Pons (tissue), 1 donor: ENCODE measurements at regions not wholly inside any gene's neighbourhood (a gene's known extent, or its start where the extent isn't known, plus 50 kb on each side); places are given as distances from the start of the nearest gene placed in this dataset.

ENCODE experiments used
- DNase-seq: peaks from one replicate; pipeline ENCODE4 v3.0.0-alpha.2; 2016; ENCODE audit warnings: low spot score

DNA sequence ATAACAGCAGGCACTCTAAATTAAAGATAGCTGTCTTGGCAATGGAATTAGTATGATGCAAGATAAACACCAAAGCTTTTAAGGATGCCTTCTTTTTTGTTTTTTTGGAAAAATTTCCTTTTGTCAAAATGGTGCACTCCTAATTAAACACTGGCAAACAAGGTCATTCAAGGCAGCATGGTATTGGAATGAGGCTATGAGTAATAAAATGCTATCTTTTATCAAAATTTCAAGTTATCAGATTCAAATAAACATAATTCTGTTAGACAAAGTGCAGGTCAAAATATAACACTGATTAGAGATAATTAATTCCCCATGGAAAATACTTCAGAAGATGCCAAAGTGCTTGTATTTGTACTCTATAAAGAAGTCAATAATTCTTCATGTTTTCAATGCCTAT is 514.1 kb downstream of the TENT5A start:
- no peak for DNase-seq

DNA sequence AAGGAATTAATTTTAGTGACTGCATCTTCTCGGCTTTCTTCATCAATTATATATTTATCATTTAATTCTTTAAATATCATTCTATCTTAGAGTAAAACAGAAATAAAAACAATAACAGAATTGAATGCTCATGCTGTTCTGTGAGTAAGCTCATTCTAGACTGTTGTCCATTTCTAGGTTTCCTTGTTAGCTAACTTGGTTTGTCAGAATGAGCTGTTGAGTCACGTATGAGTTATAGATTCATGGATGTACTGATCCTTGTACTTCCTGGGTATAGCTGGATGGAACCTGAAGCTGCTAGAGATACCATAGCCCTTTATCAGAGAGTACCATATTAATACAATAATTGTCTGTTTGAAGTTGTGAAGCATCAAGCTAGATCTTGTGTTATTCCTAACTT is 515.3 kb downstream of the TENT5A start:
- DNase-seq: no peak

DNA sequence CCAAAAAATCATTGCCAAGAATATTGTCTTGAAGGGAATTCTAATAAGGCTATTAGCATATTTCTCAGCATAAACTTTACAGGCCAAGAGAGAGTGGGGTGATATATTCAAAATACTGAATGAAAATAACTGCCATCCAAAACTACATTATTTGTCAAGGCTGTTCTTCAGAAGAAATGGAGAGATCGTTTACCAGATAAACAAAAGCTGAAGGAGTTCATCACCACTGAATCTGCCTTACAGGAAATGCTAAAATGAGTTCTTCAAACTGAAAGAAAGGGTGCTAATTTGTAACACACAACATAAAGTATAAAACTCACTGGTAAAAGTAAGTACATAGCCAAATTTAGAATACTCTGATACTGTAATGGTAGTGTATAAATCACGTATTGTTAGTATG is 517.0 kb downstream of the TENT5A start:
- no peak for DNase-seq

DNA sequence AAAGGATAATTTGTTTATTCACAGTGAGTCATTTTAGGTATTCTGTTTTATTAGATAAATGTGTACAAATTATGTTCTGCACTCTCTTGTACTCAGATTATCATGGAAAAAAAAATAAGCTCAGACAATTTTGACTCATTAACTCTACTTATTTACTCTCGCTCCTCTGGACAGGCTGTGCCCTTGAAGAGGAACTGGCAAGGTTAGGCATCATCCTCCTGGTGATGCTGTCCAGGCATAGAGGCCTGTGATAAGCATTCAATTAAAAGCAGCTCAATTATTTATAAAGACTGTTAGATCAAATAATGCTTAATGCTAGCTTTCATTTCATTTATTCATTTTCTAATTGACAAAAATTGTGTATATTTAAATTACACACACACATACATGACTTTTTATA is 518.5 kb downstream of the TENT5A start:
- DNase-seq: no peak

DNA sequence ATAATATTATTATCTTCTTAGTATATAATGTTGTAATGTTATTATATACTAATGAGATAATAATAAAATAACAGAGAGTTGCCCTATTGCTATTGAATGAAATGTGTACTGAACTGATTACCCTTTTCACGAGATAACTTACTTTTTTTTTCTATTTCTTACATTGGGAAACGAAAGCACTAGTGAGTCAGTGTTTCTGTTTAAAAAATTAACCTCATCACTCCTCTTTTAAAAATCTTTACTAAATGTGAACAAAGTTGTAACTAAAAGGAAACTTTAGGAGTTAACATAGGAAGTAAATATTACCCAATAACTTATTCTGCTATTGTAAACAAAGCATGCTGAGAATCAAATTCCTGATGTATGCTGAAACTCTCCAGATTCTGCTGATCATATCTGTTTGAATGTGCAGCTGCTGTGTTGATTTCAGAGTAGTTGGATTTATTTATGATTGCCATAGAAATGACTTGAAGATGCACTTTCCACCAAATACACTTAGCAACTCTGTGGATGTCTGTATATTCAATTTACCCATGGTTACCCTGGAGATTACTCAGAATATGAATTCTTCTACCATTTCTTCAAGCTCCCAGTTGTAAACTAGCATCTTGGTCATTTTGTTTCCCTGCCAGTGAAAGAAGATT is 523.4 kb downstream of the TENT5A start:
- no peak for DNase-seq

DNA sequence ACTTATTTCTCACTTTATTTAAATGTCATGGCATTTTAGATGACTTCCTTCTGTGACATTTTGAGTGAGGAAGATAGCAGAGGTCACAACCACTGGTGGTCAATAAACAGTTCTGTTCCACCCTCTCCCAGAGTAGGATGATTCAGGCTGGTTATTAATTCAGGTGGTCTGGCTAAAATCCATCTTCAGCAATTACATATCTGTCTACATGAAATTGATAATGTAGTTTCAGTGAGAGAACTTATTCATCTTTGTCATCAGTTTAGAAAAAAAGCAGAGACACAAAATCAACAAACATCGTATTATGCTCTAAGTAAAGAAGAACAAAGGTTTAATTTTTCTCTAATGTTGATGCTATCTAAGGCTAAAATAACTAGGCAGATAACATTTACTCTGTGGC is 525.5 kb downstream of the TENT5A start:
- DNase-seq: no peak

DNA sequence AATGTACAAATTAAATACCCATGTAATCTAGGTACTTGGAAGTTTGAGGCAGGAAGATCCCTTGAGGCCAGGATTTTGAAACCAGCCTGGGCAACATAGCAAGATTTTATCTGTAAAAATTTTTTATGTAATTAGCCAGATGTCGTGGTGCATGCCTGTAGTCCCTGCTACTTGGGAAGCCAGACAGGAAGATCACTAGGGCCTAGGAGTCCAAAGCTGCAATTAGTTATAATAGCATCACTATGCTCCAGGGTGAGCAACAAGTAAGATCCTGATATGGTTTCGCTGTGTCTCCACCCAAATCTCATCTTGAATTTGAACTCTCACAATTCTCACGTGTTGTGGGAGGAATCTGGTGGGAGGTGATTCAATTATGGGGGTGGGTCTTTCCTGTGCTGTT is 535.8 kb downstream of the TENT5A start:
- no peak for DNase-seq

DNA sequence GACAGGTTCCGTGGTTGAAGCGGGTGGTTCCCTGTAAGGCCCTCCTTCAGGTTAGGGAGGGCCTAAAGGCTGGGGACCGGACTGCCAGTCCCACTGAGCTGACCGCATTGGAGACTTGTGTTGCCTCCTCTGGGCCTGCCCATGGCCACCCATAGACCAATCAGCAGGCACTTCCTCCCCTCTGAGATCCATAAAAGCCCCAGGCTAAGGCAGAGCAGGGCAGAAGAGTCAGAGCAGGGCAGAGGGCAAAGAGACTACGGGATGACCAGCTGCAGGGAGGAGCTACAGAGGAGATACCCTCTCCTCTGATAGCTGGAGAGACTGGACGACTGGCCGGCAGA is 537.4 kb downstream of the TENT5A start:
- DNase-seq: no peak

DNA sequence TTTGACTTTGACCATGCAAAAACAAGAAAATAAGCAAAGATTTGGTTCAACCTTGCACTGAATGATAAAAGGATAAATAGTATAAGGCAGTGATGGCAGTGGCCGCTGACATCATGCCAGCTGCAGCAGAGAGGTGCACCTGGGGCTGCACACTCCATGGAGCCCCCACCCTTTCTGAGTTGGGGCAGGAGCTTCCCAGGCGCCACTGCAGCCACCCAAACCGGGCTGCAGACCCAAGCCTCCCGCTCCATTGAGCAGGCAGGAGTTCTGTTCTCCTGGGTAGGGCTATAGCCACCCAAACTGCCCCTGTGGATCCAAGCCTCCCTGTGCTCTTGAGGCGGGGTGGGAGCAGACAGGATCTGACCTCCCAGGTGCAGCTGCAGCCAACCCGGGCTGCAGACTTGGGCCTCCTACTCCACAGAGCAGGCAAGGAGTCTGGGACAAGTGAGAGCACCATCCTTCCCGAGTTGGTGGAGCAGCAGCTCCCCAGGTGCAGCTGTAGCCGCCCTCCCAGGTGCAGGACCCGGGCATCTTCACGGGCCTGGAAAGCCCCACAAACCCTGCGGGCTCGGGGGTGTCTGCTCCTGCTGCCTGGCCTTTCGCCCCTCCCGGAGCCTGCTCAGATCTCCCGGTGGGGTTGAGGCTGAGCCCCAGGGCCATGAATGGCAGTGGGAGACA is 537.9 kb downstream of the TENT5A start:
- no peak for DNase-seq

DNA sequence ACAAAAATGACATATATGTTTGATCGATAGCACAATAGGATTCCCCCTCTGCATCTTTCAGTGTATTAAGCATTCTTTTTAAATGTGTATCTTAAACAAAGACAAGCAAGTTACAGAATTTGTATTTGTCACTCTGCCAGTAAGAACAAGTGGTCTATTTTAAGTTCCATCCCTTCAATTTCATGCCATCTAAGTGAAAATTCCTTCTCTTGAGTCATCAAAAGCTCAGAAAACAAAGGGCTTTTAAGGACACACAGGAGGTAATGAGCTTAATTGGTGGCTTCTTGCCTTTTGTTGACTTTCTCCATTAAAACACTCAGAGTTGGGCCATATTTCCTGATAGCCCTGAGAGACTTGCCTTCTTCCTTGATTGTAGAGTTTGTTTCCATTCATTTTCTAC is 547.8 kb downstream of the TENT5A start:
- DNase-seq: no peak

DNA sequence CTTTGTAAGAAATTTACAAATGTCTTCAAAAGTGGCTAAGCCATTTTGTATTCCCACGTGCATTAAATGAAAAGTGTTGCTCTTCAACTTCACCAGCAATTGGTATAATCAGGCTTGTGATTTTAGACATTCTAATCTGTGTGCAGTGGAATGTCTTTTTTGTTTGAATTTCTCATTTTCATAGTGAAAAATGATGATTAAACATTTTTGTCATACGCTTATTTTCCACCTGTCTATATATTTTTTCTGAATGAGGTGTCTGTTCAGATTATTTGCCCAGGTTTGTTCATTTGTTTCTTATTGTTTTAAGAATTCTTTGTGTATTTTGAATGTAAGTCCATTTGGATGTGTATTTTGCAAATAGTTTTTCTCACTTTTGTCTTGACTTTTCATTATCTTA is 558.1 kb downstream of the TENT5A start:
- no peak for DNase-seq

DNA sequence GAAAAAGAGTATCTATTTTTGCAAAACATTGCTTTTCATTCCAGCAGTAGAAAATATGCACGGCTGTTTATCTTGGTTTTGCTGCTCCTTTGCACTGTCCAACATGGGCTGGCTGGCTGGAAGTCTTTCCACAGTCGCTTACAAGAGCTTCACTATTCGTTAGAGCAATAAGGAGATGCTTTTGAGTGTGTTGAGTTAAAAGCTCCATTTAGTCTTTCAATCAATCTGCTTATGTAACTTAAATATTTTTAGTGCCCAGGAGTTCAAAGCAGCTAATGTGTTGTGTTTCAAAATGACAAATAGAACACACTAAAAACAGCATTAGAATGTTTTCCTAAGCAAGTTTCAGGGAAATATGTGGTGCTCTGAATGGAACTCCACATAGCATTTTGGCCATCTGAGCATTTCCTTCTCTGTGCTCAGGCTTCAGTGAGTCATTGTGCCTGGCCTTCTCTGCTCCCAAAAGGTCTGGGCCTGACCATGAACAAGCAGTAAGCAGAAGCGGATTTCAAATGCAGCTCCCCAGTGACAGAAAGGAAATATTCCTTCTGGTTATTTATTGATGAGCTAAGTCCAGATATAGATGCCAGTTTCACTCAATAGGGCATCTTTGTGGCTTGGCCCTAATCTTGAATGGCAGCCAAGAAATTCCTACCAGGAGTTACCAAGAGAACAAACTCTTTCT is 580.3 kb downstream of the TENT5A start:
- peak; percentile 21 for DNase-seq

DNA sequence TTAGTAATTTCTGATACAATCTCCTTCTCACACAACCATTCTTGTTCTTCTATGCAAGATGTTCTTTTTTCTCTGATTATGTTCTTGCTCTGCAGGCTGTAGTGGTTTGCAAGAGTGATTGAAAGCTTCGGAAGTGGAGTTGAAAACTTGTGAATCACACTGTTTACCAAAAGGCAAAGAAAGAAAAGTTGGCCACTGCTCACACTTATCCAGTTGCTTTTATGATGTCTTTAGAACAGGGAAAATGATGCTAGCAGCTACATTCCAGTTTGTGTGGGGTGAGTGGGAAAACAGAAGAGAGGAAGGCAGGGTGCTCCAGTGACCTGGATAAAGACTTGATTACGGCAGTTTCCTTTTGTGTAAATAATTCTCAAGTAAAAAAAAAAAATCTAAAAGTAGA is 583.3 kb downstream of the TENT5A start:
- DNase-seq: no peak

DNA sequence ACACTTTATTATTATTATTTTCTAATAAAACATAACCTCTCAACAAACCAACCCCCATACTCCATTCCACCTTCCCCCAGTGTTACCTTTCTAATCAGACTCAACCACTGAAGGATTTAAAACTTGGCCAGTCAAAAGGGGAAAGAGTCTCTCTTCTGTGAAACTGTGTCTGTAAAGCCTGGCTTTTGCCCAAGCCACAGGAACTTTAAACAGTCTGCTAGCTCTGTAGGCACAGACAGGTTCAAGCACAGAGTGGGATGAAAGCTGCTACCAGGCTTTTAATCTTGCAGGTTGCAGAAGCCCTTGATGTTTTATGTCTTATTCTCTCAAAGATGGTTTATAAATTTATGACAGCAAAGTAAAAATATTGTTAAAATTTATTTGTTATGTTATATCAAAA is 585.7 kb downstream of the TENT5A start:
- DNase-seq: no peak

DNA sequence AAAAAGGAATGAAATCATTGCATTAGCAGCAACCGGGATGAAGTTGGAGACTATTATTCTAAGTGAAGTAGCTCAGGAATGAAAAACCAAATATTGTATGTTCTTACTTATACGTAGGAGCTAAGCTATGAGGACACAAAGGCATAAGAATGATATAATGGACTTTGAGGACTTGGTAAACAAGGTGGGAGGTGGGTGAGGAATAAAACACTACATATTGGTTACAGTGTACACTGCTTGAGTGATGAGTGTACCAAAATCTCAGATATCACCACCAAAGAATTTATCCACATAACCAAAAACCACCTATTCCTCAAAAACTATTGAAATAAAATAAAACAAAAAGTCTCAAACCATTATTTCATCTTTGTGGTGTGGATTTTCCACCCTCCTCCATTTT is 593.5 kb downstream of the TENT5A start:
- DNase-seq: no peak

DNA sequence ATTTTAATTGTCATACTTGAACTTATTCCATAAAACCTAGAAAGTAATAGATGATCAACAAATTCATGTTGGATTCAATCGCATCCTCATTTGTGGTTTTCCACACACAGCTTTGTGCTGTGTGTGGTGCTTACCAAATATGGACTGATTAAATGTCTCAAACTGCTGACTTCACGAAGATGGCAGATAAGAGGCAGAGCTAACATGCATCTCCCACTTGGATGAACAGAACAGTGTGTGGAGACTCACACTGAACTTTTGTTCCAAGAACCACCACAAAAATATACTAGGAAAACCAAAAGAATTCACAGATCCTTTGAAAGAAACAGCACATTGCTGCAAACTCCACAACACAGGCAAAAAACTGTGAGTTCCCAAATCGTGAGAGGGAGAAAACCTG is 603.7 kb downstream of the TENT5A start:
- DNase-seq: no peak

DNA sequence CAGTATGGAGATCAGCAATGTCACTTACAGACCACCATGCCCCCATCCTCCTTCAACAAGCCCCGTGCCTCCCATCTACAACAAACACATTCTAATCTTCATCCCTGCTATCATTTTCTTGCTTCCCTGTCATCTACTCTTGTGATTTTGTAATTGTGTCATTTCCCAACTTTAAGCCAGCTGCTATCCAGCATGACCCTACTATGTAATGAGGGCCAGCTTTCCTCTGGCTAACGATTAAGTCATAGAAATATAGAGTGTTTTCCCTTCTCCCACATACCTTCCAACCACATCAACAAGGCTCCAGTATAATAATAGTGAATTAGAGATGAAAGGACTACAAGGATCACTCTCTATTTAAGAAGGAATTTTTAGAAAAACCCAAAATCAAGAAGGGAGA is 607.0 kb downstream of the TENT5A start:
- no peak for DNase-seq

DNA sequence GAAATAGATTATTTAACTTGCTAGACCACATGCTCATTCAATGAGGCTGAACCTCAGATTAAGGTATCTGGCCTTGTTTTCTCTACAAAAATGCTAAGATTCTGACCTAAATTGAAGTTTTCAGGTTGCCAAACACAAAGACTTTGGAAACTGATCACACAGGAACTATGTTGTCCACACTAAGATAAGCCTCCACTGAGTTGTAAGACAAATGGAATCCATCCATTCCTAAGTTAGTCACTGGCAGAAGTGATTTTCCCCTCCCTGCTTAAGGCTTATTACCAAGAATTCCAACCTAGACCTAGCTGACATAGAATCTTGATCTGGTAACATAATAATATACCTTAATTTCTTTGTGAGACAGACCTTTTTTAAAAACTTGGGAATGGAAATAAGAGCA is 608.1 kb downstream of the TENT5A start:
- no peak for DNase-seq

DNA sequence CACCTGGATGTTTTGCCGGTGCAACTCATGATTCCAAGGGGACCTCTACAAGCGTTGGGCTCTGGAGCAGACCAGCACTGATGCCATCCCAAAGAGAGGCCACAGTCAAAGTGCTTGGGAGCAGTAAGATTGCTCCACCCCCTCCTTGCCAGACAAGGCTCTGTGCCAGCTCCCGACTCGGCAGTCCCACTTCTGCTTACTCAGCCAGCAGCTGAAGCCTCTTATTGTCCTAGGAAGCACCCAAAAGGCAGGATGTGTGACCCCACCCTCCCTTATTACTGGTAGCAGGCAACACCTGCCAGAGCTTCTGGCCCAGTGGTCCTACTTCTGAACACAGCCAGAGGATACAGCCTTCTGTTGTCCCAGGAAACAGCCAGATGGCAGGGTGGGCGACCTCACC is 614.2 kb downstream of the TENT5A start:
- DNase-seq: no peak

DNA sequence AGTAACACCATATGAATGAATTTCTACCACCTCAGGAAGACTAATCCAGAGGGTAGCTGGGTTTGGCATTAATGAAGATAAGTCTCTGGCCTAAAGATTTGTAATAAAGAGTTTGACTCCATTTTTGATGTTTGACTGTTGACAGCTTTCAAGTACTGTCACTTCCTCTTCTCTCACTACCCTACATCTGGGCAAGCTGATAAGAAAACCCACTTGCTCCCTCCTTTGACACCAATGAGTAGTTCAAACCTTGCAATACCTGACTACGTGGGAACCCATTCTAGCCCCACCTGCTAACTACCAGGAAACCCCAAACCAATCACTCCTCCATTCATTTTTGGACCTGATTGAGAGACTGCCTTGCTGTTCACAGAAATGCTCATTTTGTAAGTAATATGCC is 621.5 kb downstream of the TENT5A start:
- DNase-seq: no peak

DNA sequence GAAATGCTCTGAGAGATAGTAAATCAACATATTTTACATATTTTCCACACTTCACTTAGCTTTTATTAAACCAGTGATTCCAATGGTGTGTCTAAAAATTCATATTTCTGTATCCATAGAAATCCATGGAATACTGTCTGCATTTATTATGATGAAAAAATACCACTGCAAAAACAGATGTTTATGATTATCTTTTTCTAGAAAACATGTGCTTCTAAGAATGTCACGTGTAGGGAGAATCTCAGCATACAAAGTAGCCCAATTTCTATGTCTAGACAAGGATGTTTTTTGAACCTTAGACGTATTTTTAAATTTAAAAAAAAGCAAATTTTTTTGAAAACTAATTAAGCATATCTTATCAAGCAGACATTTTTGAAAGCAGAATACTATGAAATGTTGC is 622.4 kb downstream of the TENT5A start:
- no peak for DNase-seq

DNA sequence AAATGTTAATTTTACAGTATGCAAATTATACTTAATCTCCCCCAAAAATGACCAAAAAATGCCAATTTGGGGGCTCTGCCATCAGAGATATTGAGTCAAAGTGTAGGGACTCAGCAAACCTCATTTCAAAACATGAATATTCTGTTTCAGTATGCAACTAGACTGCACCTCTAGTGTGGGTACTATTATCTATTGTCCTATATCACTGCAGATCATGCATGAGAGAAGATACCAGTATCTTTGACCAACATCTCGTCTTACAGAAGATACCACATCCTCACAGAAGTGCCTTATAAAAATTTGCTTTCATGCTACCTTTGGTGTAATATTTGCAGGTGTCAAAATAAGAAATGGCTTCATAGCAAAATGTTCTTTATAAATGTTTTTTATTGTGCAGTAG is 623.8 kb downstream of the TENT5A start:
- no peak for DNase-seq

DNA sequence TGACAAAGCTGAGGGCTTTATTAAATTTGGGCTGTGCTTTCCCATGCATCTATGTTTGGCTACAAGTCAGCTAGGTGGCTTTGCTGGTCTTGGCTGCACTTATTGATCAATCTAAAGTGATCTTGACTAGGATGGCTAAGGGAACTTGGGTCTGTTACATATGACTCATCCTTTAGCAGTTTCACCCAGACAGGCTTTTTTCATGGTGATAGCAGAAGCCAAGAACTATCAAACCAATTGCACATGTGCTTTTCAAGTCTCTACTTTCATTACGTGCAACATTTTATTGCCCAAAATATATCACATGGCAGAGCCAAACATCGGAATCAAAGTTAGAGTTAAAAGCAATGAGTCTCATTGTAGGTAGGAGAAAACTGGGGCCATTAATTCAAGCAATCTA is 626.3 kb downstream of the TENT5A start:
- no peak for DNase-seq

DNA sequence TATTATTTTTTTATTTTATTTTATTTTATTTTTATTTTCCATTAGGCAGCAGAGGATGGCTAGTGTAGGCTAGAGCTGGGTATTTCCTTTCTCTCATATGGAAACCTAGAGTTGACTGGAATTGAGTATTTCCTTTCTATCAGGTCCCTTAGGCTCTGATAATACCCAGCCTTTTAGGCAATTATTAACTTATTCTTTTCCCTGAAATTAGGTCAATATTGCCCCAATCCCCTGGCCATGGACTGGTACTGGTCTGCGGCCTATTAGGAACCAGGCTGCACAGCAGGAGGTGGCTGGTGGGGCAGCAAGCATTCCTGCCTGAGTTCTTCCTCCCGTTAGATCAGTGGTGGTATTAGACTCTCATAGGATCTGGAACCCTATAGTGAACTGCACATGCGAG is 632.2 kb downstream of the TENT5A start:
- DNase-seq: no peak
